ENCODE measurements at regions not wholly inside any gene's neighbourhood (a gene's known extent, or its start where the extent isn't known, plus 50 kb on each side); places are given as distances from the start of the nearest gene placed in this dataset.

GRCh38 chr6:53744321-53744720 is 50.5 kb upstream of the LRRC1 start:
- peak; percentile 98 for DNase-seq

GRCh38 chr6:53741034-53741823 is 53.6 kb upstream of the LRRC1 start:
- DNase-seq, result no peak

- no peak for DNase-seq
Measured at GRCh38 chr6:53737746-53738145, 57.1 kb upstream of the LRRC1 start.

DNA sequence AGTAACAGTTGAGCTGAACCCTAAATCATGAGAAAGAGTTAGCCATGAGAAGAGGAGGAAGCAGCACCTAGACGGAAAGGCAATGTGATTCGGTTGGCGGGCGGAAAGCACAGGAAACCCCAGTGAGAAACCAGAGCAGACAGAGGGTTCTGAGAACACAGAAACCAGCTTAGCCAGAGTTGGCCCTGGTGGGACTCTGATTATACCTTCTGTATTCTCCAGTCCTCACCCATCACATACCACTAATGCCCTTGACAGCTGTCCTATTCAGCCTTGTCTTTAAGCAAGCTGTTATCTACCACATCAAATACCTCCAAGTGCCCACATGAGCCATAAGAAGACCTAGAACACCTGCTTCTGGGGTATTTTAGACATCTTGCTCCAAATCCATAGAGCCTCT is 58.9 kb upstream of the LRRC1 start:
- no peak for DNase-seq

GRCh38 chr6:53734473-53735299 is 60.1 kb upstream of the LRRC1 start:
- peak; percentile 59 for DNase-seq

GRCh38 chr6:53731866-53732636 is 62.8 kb upstream of the LRRC1 start:
- no peak for DNase-seq

DNA sequence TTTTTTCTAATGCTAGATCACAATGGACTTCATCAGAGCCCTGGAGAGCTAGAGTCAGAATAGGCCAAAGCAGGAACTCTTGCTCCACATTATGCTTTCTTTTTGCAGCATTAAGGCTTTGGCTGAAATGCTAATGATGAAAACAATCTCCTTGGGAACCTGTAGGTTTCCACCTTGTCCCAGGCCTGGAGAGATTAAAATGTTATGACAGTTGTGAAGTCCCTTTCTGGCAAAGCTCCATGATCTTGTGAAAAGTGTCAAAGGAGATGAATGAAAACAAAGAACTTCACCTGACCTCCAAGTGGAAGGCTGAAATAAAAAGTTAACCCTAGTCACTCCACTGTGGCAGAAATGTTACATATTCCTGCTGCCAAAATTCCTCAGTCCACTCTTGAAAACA is 64.0 kb upstream of the LRRC1 start:
- no peak for DNase-seq

- DNase-seq, result peak; percentile 81
Measured at GRCh38 chr6:53728570-53729194, 63.1 kb upstream of the KLHL31 start.

- no peak for DNase-seq
Measured at GRCh38 chr6:53727748-53728147, 62.2 kb upstream of the KLHL31 start.

DNA sequence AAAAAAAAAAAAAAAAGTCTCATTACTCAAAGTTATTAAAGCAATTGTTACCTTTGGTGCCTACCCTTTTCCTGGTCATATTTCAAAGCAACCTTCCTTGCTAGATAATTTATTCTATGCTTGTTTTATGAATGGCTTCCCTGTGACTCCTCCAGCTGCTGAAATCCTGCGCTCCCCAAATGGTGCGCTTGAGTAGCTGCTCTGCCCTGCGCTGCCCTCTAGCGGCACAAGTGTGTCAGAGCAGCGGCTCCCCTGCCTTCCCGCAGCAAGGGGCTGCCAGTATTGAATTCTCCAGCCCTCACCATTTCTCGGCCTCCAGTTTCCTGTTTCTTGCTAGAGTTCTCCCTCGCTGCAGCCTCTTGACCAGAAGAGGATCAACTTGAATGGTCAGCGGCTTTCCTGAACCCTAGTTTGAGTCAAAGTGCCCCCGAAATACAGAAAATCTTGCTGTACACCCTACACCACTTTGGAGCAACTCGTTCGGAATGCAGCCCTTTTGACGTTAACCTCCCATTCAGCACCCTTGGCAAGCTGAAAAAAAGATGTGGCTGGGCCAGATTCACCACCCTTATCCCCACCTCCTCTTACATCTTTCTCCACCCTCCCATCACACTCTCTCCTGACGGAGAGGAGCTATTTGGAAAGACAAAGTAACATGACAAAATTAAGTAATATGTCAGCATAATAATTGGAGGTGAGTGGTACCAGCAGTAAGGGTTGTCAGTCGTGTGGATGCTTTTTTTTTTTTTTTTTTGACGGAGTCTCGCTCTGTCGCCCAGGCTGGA is 60.4 kb upstream of the KLHL31 start:
- peak; percentile 95 for DNase-seq

DNA sequence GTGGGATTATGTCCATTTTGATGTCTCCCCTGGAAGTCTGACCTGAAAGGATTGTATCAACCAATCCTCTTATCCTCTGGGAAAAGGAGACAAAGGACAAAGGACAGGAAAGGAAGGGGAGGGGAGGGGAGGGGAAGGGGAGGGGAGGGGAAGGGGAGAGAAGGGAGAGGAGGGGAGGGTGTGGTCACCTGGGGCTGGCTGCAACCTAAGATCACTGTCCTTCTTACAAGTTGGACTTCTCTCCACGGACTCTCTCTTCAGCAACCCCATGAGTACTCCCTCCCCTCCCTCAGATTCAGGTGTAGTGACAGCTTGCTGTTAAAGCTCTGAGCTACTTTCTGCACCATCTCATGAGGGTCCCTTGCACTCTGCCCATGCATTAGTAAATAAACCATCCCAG is 58.9 kb upstream of the KLHL31 start:
- DNase-seq, result no peak

GRCh38 chr6:53723331-53723730 is 57.8 kb upstream of the KLHL31 start:
- DNase-seq, result no peak

DNA sequence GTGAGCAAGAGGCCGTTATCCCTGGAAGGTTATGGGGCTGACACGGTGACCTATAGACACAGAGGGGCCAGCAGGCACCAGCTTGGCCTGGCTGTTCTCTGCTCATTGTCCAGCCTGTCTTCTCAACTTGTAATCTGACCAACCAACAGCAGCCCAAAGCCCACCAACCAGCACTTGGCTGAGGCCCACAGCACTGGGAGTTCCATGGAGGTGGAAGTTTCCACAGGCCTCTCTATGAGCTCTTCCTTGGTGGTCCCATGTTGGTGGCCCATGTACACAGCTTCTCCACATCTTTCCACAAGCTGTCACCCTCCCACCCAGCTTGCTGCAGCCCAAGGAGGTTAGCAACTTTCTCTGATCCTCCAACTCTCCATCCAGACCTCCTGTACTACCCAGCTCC is 56.2 kb upstream of the KLHL31 start:
- no peak for DNase-seq

DNA sequence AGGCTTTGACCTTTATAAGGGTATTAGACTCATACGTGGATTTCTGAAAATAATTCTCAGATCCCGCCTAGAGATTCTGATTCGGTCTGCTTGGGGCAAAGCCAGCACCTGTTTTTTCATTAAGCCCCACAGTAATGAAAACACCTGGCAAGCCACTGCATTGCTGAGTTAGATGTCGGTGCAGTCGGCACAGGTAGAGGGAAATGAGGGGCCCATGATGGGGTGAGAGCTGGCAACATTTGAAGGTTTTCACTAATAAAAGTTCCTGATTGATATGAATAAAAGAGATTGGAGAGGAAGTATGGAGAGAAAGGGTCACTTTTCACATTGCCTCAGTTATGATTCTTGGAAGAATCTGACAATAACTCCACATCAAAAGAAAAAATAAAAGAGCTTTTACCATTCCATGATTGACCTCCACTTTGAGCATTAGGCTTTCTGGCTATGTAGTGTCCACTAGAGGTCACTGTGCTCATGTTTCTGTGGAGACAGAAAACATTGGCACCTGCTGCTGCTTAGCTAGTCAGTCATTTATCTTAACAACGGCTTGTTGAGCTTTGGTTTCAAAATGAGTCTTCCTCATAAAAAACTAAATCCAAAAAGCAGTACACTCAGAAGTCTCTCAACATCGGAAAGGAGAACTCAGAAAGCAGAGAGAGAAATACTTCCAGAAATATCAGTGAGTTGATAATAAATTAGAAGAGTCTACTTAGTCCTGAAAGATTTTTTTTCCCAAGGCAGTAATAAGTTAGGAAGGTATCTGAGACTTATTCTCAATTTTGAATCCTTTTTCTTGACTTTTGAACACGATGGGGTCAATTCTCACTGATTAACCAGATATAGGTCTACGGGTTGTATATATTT is 53.3 kb upstream of the KLHL31 start:
- DNase-seq, result peak; percentile 99

GRCh38 chr6:53717566-53717965 is 52.0 kb upstream of the KLHL31 start:
- no peak for DNase-seq

DNA sequence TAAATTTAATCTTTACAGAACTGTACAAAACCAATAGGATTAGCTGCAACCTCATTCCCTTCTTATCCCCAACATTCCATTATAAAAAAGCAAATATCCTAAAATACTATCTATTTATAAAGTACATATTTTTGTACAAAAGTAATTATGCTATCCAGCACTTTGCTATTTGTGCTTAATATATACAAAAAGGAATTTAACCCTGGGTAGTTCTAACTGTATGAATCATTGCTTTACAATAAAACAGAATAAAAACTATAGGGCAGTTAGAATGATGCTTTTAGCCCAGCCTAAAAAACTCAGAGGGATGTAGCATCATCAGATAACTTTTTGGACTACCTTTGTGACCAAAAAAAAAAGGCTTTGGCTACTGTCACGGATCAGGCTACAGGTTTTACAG is 49.9 kb upstream of the KLHL31 start:
- no peak for DNase-seq
